ENCODE measurements at regions not wholly inside any gene's neighbourhood (a gene's known extent, or its start where the extent isn't known, plus 50 kb on each side); places are given as distances from the start of the nearest gene placed in this dataset.

- no peak overlapping the region for H3K4me3 ChIP-seq (ENCODE audit: control insufficient read depth, low read depth, low read length)
- no peak for TF ChIP-seq CTCF (IDR thresholded peaks at IDR 0.05; ENCODE audit: control insufficient read depth, insufficient read depth, low read depth, low read length, missing control alignments)
- no peak for DNase-seq (ENCODE audit: low read depth)
These were observed 66.7 kb upstream of the HPCAL1 start for GRCh38 chr2:10235909-10236550.

GRCh38 chr2:10236571-10237391 is 65.9 kb upstream of the HPCAL1 start:
- H3K4me3 ChIP-seq (ENCODE audit: control insufficient read depth, low read depth, low read length) = no peak overlapping the region
- TF ChIP-seq CTCF (IDR thresholded peaks at IDR 0.05; ENCODE audit: control insufficient read depth, insufficient read depth, low read depth, low read length, missing control alignments) = no peak
- no peak for DNase-seq (ENCODE audit: low read depth)

- H3K4me3 ChIP-seq (ENCODE audit: control insufficient read depth, low read depth, low read length) = no peak overlapping the region
These were observed 65.0 kb upstream of the HPCAL1 start for GRCh38 chr2:10237392-10238321.

GRCh38 chr2:10238396-10238795 is 64.3 kb upstream of the HPCAL1 start:
- no peak for TF ChIP-seq CTCF (IDR thresholded peaks at IDR 0.05; ENCODE audit: control insufficient read depth, insufficient read depth, low read depth, low read length, missing control alignments)
- H3K4me3 ChIP-seq (ENCODE audit: control insufficient read depth, low read depth, low read length) = no peak overlapping the region
- DNase-seq (ENCODE audit: low read depth) = no peak

More at GRCh38 chr2:10237392-10238321, 65.0 kb upstream of the HPCAL1 start:
- no peak for TF ChIP-seq CTCF (IDR thresholded peaks at IDR 0.05; ENCODE audit: control insufficient read depth, insufficient read depth, low read depth, low read length, missing control alignments)
- no peak for DNase-seq (ENCODE audit: low read depth)

GRCh38 chr2:10238991-10239485 is 63.7 kb upstream of the HPCAL1 start:
- H3K4me3 ChIP-seq (ENCODE audit: control insufficient read depth, low read depth, low read length) = no peak overlapping the region
- no peak for TF ChIP-seq CTCF (IDR thresholded peaks at IDR 0.05; ENCODE audit: control insufficient read depth, insufficient read depth, low read depth, low read length, missing control alignments)
- DNase-seq (ENCODE audit: low read depth) = no peak

GRCh38 chr2:10239561-10239967 is 63.1 kb upstream of the HPCAL1 start:
- peak; percentile 6 for TF ChIP-seq CTCF (IDR thresholded peaks at IDR 0.05; ENCODE audit: control insufficient read depth, insufficient read depth, low read depth, low read length, missing control alignments)
- H3K4me3 ChIP-seq (ENCODE audit: control insufficient read depth, low read depth, low read length) = no peak overlapping the region
- no peak for DNase-seq (ENCODE audit: low read depth)

Data from AG09309 (cell line).